ENCODE measurements at regions not wholly inside any gene's neighbourhood (a gene's known extent, or its start where the extent isn't known, plus 50 kb on each side); places are given as distances from the start of the nearest gene placed in this dataset.

DNA sequence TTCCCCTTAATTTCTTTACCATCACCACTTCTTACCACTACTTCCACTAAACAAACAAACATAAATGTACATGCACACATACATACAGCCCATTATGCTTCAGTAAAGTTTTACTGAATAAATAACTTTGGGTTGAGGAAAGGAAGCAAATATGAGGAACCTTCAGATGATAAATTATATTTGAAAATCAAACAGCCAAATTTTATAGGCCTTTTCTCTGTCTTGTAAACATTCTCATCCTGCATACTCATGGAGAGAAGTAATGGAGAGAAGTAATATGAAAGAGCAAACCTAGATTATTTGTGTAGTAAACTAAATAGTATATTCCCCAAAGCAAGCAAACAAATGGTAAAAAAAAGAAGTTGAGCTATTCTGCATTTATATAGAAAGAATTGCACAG lies 658.3 kb upstream of the RORB start:
- Histone ChIP-seq H3K9me3 (no peaks in the 10 kb centered on the region), H3K4me3 (ENCODE audit: low read depth, low read length) (no peak overlapping the region), H3K27me3 (replicated peaks; ENCODE audit: control insufficient read depth, insufficient read depth, low read length) (no peaks in the 10 kb centered on the region), H3K36me3 (ENCODE audit: control insufficient read depth, insufficient read depth, low read length) (no peaks in the 10 kb centered on the region), H3K4me1 (no peaks in the 10 kb centered on the region)
- no peaks in the 10 kb centered on the region for H3K4me1 Mint-ChIP-seq (ENCODE audit: low read depth, unreplicated experiment)
- DNase-seq: no peak
- no peak overlapping the region for H3K27ac Mint-ChIP-seq (ENCODE audit: unreplicated experiment)
- POLR2A ChIA-PET: no interaction called here
- no TSS peak for BruUV-seq (replicated peaks)
- H3K36me3 Mint-ChIP-seq (ENCODE audit: insufficient read depth, unreplicated experiment): no peaks in the 10 kb centered on the region
- TF ChIP-seq, protein P1, sequence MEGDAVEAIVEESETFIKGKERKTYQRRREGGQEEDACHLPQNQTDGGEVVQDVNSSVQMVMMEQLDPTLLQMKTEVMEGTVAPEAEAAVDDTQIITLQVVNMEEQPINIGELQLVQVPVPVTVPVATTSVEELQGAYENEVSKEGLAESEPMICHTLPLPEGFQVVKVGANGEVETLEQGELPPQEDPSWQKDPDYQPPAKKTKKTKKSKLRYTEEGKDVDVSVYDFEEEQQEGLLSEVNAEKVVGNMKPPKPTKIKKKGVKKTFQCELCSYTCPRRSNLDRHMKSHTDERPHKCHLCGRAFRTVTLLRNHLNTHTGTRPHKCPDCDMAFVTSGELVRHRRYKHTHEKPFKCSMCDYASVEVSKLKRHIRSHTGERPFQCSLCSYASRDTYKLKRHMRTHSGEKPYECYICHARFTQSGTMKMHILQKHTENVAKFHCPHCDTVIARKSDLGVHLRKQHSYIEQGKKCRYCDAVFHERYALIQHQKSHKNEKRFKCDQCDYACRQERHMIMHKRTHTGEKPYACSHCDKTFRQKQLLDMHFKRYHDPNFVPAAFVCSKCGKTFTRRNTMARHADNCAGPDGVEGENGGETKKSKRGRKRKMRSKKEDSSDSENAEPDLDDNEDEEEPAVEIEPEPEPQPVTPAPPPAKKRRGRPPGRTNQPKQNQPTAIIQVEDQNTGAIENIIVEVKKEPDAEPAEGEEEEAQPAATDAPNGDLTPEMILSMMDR (IDR thresholded peaks at IDR 0.05; ENCODE audit: insufficient read depth in 1 of 2, low read depth in 1 of 2, low read length in 1 of 2, severe bottlenecking in 1 of 2, unreplicated experiment in 1 of 2): no peak
- H3K9me3 Mint-ChIP-seq (ENCODE audit: unreplicated experiment): no peaks in the 10 kb centered on the region
- CTCF ChIA-PET: no interaction called here
- no peaks in the 10 kb centered on the region for H3K27me3 Mint-ChIP-seq (ENCODE audit: insufficient read depth, unreplicated experiment)
- intact Hi-C loops (cut with micrococcal nuclease; ENCODE audit: unreplicated experiment): no loop called here
- no peak overlapping the region for H3K4me3 Mint-ChIP-seq (ENCODE audit: unreplicated experiment)

GRCh38 chr9:73839471-73839870 lies 657.7 kb upstream of the RORB start:
- intact Hi-C loops (cut with micrococcal nuclease; ENCODE audit: unreplicated experiment): no loop called here
- H3K36me3 ChIP-seq (ENCODE audit: control insufficient read depth, insufficient read depth, low read length): no peaks in the 10 kb centered on the region
- H3K9me3 ChIP-seq: no peaks in the 10 kb centered on the region
- Mint-ChIP-seq H3K9me3 (ENCODE audit: unreplicated experiment) (no peaks in the 10 kb centered on the region), H3K4me3 (ENCODE audit: unreplicated experiment) (no peak overlapping the region), H3K36me3 (ENCODE audit: insufficient read depth, unreplicated experiment) (no peaks in the 10 kb centered on the region), H3K27ac (ENCODE audit: unreplicated experiment) (no peak overlapping the region), H3K4me1 (ENCODE audit: low read depth, unreplicated experiment) (no peaks in the 10 kb centered on the region), H3K27me3 (ENCODE audit: insufficient read depth, unreplicated experiment) (no peaks in the 10 kb centered on the region)
- TF ChIP-seq, protein P1 (IDR thresholded peaks at IDR 0.05; ENCODE audit: insufficient read depth in 1 of 2, low read depth in 1 of 2, low read length in 1 of 2, severe bottlenecking in 1 of 2, unreplicated experiment in 1 of 2): no peak
- CTCF ChIA-PET: no interaction called here
- DNase-seq: no peak
- no TSS peak for BruUV-seq (replicated peaks)
- H3K4me1 ChIP-seq: no peaks in the 10 kb centered on the region
- H3K27me3 ChIP-seq (replicated peaks; ENCODE audit: control insufficient read depth, insufficient read depth, low read length): no peaks in the 10 kb centered on the region
- POLR2A ChIA-PET: no interaction called here
- no peak overlapping the region for H3K4me3 ChIP-seq (ENCODE audit: low read depth, low read length)

GRCh38 chr9:73841018-73841417 lies 656.1 kb upstream of the RORB start:
- H3K27ac Mint-ChIP-seq (ENCODE audit: unreplicated experiment): no peak overlapping the region
- no TSS peak for BruUV-seq (replicated peaks)
- no peak for DNase-seq
- H3K27me3 ChIP-seq (replicated peaks; ENCODE audit: control insufficient read depth, insufficient read depth, low read length): no peaks in the 10 kb centered on the region
- TF ChIP-seq, protein P1 (IDR thresholded peaks at IDR 0.05; ENCODE audit: insufficient read depth in 1 of 2, low read depth in 1 of 2, low read length in 1 of 2, severe bottlenecking in 1 of 2, unreplicated experiment in 1 of 2): no peak
- H3K27me3 Mint-ChIP-seq (ENCODE audit: insufficient read depth, unreplicated experiment): no peaks in the 10 kb centered on the region
- H3K4me1 Mint-ChIP-seq (ENCODE audit: low read depth, unreplicated experiment): no peaks in the 10 kb centered on the region
- no peaks in the 10 kb centered on the region for H3K9me3 Mint-ChIP-seq (ENCODE audit: unreplicated experiment)
- ChIA-PET POLR2A (no interaction called here), CTCF (no interaction called here)
- no peaks in the 10 kb centered on the region for H3K36me3 Mint-ChIP-seq (ENCODE audit: insufficient read depth, unreplicated experiment)
- H3K9me3 ChIP-seq: no peaks in the 10 kb centered on the region
- H3K4me3 ChIP-seq (ENCODE audit: low read depth, low read length): no peak overlapping the region
- H3K36me3 ChIP-seq (ENCODE audit: control insufficient read depth, insufficient read depth, low read length): no peaks in the 10 kb centered on the region
- intact Hi-C loops (cut with micrococcal nuclease; ENCODE audit: unreplicated experiment): no loop called here
- no peak overlapping the region for H3K4me3 Mint-ChIP-seq (ENCODE audit: unreplicated experiment)
- H3K4me1 ChIP-seq: no peaks in the 10 kb centered on the region

All from Caco-2 (cell line).